GM21447 (cell line): ENCODE measurements at regions not wholly inside any gene's neighbourhood (a gene's known extent, or its start where the extent isn't known, plus 50 kb on each side); places are given as distances from the start of the nearest gene placed in this dataset.

Experiments
- ATAC-seq: cut with Tn5 transposase; IDR thresholded peaks from one replicate; pipeline ENCODE4 v1.9.1; 2021; ENCODE audit not compliant: unreplicated experiment

GRCh38 chr4:187224560-187224959, 500.9 kb upstream of the FAT1 start:
- ATAC-seq: no peak

DNA sequence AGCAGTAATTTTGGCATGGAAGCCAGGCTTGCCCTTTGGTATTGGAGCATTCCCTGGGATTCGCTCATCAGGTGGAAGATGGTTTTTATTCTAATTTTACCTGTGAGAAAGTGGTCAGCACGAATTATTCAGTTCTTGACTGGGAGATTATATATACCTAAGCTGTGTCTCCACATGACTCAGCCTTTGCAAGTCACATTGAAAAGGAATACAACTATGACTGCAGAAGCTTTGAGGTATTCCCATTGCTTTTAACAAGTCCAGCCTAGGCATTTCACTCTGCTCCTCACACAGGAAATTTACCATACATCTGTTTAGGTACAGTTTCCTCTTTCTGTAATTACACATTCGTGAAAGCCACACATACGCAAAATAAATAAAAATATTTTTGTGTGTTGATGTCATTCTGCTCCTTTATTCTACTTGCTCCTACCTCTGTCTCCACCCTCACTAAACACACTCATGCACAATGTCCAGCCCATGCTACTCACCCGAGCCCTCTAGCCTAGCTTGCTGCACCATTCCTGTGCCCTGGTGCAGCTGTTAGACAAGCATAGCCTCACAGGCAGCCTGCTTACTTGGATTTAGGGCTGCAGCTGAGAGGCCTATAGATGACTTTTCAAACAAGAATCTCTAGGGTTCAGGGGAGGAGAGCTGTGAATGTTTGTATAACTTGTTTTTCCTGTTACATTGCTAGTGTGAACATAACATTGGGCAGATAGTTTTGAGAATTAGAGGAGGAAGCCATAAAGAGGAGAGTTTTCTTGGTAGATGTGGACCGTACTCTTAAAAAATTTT, 504.4 kb upstream of the FAT1 start:
- no peak for ATAC-seq

DNA sequence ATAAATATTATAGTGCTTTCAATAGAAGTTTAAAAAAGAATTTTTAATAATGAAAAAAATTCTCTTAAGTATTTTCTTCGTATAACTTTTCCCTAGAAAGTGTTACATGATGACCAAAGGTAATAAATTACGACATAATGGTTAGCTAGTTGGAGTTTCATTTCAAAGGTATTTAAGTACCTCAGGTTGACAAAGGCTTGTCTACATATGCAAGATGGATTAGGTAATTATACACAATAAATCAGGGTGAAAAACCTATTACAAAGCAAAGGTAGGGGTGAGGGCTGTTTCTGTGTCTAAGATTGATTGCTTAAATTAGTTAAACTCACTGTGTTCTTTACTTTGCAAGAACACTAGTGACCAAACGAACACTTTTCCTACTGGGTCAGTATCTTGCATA, 508.5 kb upstream of the FAT1 start:
- ATAC-seq: no peak

GRCh38 chr4:187232796-187233195, 509.1 kb upstream of the FAT1 start:
- ATAC-seq: no peak

DNA sequence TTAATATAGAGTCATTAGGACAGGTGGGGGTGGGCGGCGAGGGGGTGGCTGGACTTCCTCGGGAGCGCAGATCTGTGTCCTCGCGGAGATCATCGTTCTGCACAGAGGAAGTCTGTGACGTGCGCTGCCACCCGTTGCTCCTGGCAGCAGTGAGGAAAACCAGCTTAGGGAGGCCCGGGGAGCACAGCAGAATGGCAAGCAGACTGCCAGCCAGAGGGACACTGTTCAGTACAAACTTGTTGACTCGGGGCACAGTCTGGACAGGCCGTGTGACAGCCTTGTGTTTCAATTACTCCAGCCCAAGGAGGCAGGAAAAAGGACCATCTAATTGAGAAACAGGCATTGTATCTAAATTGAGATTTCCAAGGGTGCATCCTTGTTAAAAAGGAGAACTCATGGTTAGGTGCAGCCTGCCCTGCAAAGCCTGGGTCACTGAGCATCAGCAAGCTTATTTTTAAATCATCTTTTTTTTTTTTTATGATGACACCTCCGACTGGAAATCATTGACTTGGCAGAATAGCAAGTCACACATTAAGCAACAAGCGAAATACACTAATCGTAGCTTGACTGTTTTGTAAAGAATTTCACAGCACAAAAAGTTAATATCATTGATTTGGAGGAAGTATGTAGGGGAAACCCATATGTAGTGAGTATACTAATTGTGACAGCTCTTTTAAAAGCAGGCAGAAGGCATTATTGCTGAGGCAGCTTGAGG, 512.0 kb upstream of the FAT1 start:
- ATAC-seq: no peak

- no peak for ATAC-seq
Measured at GRCh38 chr4:187236209-187236890, 512.7 kb upstream of the FAT1 start.

- no peak for ATAC-seq
Measured at GRCh38 chr4:187238646-187239045, 515.0 kb upstream of the FAT1 start.

GRCh38 chr4:187251896-187252295, 528.2 kb upstream of the FAT1 start:
- ATAC-seq: no peak

DNA sequence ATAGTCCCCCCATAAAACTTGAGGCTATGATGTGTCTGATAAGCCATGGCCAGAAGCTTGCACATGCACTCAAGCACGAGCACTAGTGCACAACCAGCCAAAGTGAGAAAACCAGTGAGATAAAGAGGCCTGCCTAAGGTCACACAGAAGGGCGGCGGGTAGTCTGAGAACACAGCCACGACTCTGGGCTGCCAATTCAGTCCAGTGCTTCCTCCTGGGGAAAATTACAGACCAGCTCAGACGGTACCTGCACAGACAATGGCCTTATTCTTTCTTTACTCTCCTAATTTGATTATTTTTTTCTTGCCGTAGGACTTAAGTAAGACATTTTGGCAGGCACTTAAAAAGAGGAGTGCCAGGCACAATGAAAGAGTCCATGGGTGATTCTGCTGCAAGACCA, 533.2 kb upstream of the FAT1 start:
- no peak for ATAC-seq

- no peak for ATAC-seq
Measured at GRCh38 chr4:187258651-187259401, 535.2 kb upstream of the FAT1 start.

- no peak for ATAC-seq
Measured at GRCh38 chr4:187268940-187269339, 545.3 kb upstream of the FAT1 start.

DNA sequence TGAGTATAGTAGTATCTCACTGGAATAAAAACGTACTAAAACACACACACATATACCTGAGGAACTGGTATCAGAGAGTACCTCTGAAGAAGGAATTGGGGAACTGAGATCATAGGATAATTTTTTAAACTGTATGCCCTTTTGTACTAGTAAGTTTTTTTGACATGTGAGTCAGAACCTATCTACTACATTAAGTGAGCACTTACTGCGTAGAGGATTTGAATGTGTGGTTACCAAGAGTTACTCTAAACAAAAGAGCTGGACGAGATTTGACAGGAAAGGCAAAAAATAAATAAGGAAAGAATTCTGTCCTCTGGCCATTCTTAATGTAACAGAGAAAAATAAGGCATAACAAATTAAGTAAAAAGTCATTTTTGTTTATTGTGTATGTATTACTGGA, 546.5 kb upstream of the FAT1 start:
- no peak for ATAC-seq

- ATAC-seq: no peak
Measured at GRCh38 chr4:187271848-187272247, 548.2 kb upstream of the FAT1 start.

DNA sequence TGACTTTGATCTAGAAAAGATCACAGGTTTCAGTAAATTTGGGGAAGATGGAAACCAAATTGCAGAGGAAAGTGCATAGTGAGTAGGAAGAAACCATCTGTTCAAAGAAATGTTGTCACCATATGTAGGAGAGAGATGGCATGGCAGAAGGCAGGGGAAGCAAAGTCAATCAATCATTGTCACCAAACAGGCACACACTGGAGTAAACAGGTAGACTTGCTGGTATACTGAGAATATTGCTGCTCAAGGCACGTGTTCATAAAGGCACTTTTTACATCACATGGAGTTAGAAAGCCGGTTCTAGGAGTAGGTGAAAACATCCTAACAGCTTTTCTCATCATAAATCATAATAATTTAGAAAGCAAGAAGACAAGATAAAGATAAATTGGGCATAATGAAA, 550.5 kb upstream of the FAT1 start:
- no peak for ATAC-seq

- no peak for ATAC-seq
Measured at GRCh38 chr4:187276736-187277408, 553.2 kb upstream of the FAT1 start.

- no peak for ATAC-seq
Measured at GRCh38 chr4:187283201-187283955, 559.7 kb upstream of the FAT1 start.

GRCh38 chr4:187286525-187286924, 562.9 kb upstream of the FAT1 start:
- ATAC-seq: no peak

GRCh38 chr4:187289371-187289770, 565.7 kb upstream of the FAT1 start:
- no peak for ATAC-seq

DNA sequence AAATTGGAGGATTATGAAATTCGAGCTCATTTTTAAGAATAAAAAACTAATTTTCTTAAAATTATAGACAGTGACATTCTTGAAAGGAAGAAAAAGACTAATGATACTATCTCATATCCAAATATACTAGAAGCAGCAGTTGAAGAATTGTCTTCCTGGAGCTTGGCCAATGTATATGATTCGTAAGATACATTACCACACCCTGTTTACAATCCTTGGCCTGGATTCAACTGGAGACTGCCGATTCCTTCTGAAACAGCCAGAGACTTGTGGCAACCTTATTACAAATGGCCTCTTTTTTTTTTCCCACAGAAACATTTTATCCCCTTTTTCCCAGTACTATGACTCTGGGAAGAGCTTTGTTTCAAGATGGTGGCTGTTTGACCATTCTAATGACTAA, 571.2 kb upstream of the FAT1 start:
- ATAC-seq: no peak

DNA sequence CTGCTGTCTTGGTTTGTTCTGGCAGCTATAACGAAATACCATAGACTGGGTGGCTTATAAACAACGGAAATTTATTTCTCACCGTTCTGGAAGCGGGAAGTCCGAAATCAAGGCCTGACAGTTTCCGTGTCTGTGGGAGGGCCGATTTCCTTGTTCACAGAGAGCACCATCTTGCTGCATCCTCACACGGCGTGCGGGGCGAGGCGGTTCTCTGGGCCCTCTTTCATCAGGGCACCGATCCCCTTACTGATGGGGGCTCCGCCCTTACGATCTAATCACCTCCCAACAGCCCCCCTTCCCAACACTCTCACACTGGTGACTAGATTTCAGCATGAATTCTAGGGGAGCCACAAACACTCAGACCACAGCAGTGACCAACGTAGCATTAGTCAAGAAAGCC, 578.3 kb upstream of the FAT1 start:
- ATAC-seq: no peak
